IPS-18a (cell line): ENCODE measurements at regions not wholly inside any gene's neighbourhood (a gene's known extent, or its start where the extent isn't known, plus 50 kb on each side); places are given as distances from the start of the nearest gene placed in this dataset.
"Not testable (repeated sequence)": the region's sequence is repeated elsewhere in the genome, so short reads cannot be mapped to it uniquely, and the experiment has no call there.

ENCODE experiments used
- H3K27ac ChIP-seq: one replicate; pipeline ENCODE4 v1.5.1; 2013; ENCODE audit warnings: low read length
- H3K27me3 ChIP-seq: one replicate; pipeline ENCODE4 v1.6.1; 2013; ENCODE audit warnings: mild to moderate bottlenecking, low read length; ENCODE audit not compliant: control insufficient read depth, insufficient read depth
- H3K36me3 ChIP-seq: one replicate; pipeline ENCODE4 v1.6.1; 2013; ENCODE audit warnings: low read depth, low read length; ENCODE audit not compliant: control insufficient read depth
- H3K4me1 ChIP-seq: one replicate; pipeline ENCODE4 v1.6.1; 2013; ENCODE audit warnings: low read depth, low read length; ENCODE audit not compliant: control insufficient read depth
- H3K4me3 ChIP-seq: one replicate; pipeline ENCODE4 v1.5.1; 2013; ENCODE audit warnings: low read length
- H3K9ac ChIP-seq: one replicate; pipeline ENCODE4 v1.6.1; 2013; ENCODE audit warnings: mild to moderate bottlenecking, low read length, moderate library complexity
- H3K9me3 ChIP-seq: one replicate; pipeline ENCODE4 v1.6.1; 2013; ENCODE audit warnings: low read depth, low read length; ENCODE audit not compliant: control insufficient read depth

DNA sequence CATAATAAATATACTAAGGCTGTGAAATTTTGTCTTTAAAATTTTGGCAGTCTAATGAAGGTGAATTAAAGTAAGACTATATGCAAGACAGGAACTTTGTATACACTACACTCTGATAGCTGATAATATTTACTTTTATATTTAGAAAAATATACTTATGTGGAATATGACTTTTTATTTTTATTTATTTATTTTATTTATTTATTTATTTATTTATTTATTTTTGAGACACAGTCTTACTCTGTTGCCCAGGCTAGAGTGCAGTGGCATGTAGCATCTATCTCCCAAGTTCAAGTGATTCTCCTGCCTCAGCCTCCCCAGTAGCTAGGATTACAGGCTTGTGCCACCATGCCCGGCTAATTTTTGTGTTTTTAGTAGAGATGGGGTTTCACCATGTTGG, 742.4 kb downstream of the CD109 start:
- H3K27me3 ChIP-seq, H3K27ac ChIP-seq, H3K9me3 ChIP-seq: not testable (repeated sequence)

DNA sequence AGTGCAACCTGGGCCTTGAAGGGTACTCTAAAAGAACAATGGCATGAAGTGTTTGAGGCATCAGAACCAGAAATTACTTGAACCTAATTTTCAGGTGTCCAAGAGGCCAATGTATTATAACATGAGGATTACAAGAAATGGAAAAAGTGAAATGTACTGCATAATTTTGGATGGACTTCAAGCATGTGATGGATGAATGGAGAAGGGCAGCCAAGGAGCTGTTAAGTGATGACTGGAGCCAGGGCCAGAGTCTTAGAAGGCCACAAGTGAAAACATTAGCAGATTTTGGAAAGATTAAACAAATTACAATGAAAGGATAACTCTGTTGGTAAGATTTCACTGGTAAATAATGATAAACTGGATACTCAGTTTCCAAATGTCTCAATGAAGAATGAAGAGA, 738.2 kb downstream of the CD109 start:
- H3K9ac ChIP-seq: no peak overlapping the region
- H3K36me3 ChIP-seq: no peaks in the 10 kb centered on the region
- H3K27me3 ChIP-seq: no peaks in the 10 kb centered on the region

More for the DNA sequence above, 742.4 kb downstream of the CD109 start:
- not testable (repeated sequence) for H3K4me1 ChIP-seq, H3K4me3 ChIP-seq, H3K9ac ChIP-seq, H3K36me3 ChIP-seq

DNA sequence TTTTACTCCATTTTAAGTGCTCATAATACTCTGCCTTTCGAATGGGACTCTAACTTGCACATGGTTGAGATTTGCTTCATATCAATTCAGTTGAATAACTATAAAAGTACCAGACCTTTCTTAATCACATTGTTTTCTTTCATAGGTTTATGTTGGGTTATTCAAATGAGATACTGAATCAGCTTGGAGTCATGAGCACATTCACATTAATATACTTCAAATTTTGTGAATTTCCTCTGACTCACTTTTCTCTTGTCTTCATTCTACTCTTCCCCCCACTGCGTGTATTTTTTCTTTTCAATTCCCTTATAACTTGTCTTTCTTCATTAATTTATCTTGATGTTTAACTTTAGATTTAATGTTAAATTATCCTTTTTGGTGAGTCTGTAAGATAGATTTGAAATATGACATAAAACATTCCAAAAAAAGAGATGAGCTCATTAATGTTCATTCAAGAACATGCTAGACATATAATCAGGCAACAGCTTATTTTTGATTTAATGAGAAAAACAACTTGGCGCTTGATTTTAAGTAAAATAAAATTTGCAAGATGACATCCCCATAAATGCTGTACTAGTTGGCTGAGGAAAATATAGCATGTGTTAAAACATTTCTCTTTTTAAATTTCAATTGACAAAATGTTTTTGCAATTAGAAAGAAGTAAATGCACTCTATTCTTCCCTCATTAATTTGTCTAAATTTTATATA, 736.0 kb downstream of the CD109 start:
- Histone ChIP-seq H3K36me3 (no peaks in the 10 kb centered on the region), H3K4me3 (no peak overlapping the region), H3K9ac (no peak overlapping the region), H3K4me1 (no peaks in the 10 kb centered on the region), H3K27ac (no peak overlapping the region), H3K27me3 (no peaks in the 10 kb centered on the region), H3K9me3 (no peaks in the 10 kb centered on the region)

More for the DNA sequence above, 738.2 kb downstream of the CD109 start:
- no peak overlapping the region for H3K4me3 ChIP-seq
- no peak overlapping the region for H3K27ac ChIP-seq
- H3K4me1 ChIP-seq: no peaks in the 10 kb centered on the region
- H3K9me3 ChIP-seq: no peaks in the 10 kb centered on the region

DNA sequence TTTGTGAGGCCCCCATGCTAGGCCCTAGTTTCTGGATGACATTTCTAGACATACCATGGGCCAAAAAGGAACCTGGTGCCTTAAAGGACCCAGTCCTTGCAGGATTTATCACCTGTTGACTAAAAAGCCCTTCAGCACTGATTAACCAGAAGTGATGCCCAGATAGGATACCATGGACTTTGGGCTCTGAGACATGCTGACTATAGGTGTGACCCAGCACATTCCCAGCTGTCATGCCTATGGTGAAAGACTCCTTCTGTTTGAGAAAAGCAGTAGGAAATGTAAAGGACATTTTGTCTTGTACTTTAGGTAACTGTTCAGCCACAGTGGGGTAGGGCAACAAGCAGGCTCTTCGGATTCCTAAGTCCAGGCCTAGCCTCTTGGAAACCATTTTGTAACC, 724.2 kb downstream of the CD109 start:
- no peaks in the 10 kb centered on the region for H3K4me1 ChIP-seq
- no peak overlapping the region for H3K4me3 ChIP-seq
- no peaks in the 10 kb centered on the region for H3K27me3 ChIP-seq
- no peak overlapping the region for H3K9ac ChIP-seq
- H3K27ac ChIP-seq: no peak overlapping the region
- H3K9me3 ChIP-seq: no peaks in the 10 kb centered on the region
- H3K36me3 ChIP-seq: no peaks in the 10 kb centered on the region

GRCh38 chr6:74415056-74415455, 719.1 kb downstream of the CD109 start:
- H3K9ac ChIP-seq: no peak overlapping the region
- H3K27ac ChIP-seq: no peak overlapping the region
- H3K27me3 ChIP-seq: no peaks in the 10 kb centered on the region
- no peaks in the 10 kb centered on the region for H3K36me3 ChIP-seq
- no peaks in the 10 kb centered on the region for H3K4me1 ChIP-seq
- no peaks in the 10 kb centered on the region for H3K9me3 ChIP-seq
- H3K4me3 ChIP-seq: no peak overlapping the region

DNA sequence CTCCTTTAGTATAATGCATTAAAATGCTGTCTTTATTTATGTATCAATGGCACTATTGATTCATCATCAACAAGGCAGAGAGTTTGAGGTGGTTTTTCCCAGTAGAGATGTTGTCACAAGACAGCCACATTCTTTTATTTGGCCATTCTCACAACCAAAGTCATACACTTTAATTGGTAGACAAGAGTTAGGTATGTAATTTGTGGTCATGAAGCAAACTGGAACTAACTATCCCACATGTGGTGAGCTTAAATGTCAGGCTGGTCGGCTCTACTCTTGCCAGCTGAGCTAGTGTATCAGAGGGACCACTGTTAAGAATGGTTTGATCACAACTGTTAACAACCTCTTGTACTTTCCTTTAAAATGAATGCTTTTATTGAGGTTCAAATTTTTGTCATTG, 714.6 kb downstream of the CD109 start:
- Histone ChIP-seq H3K27ac (no peak overlapping the region), H3K4me1 (no peaks in the 10 kb centered on the region), H3K9ac (no peak overlapping the region), H3K36me3 (no peaks in the 10 kb centered on the region), H3K4me3 (no peak overlapping the region), H3K9me3 (no peaks in the 10 kb centered on the region), H3K27me3 (no peaks in the 10 kb centered on the region)

DNA sequence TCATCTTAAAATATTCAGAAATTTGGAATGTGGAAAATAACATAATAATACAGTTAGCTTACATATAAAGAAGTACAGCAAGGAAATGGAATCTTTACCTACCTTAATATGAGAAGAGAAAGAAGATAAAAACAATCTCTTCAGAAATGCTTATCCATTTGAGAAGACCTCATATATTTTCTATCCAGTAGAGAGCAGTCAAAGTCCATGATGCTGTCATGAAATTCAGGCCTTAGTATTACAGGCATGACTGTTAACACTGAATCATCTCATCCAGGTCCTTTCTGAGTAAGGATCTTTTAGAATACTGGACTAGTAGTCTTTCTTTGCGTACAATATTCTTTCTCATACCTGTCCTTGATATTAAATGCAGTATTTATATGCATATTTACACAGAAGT, 713.4 kb downstream of the CD109 start:
- H3K36me3 ChIP-seq: no peaks in the 10 kb centered on the region
- H3K4me3 ChIP-seq: no peak overlapping the region
- H3K27me3 ChIP-seq: no peaks in the 10 kb centered on the region
- no peak overlapping the region for H3K9ac ChIP-seq
- H3K27ac ChIP-seq: no peak overlapping the region
- no peaks in the 10 kb centered on the region for H3K9me3 ChIP-seq
- H3K4me1 ChIP-seq: no peaks in the 10 kb centered on the region

- Histone ChIP-seq H3K36me3 (no peaks in the 10 kb centered on the region), H3K4me3 (no peak overlapping the region), H3K9ac (no peak overlapping the region), H3K9me3 (no peaks in the 10 kb centered on the region), H3K27me3 (no peaks in the 10 kb centered on the region), H3K27ac (no peak overlapping the region), H3K4me1 (no peaks in the 10 kb centered on the region)
Observed at GRCh38 chr6:74408844-74409243, 712.8 kb downstream of the CD109 start.

DNA sequence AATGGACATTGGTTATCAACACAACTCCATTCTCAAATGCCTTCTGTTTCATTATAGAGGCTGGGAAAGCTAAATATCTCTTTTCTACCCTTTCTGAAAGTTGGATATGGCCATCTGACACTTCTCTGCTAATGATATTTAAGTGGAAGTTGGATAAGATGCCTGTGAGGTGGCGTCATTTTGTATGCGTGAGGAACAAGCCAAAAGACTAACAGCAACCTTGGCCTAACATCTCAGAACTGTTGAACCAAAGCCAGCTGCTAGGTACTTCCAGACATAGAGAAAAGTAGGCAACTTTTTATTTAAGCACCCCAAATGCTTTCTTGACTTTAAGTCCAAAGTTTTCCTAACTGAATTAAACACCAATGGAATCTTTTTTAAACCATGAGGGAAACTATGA, 708.4 kb downstream of the CD109 start:
- no peaks in the 10 kb centered on the region for H3K4me1 ChIP-seq
- H3K9ac ChIP-seq: no peak overlapping the region
- no peaks in the 10 kb centered on the region for H3K27me3 ChIP-seq

DNA sequence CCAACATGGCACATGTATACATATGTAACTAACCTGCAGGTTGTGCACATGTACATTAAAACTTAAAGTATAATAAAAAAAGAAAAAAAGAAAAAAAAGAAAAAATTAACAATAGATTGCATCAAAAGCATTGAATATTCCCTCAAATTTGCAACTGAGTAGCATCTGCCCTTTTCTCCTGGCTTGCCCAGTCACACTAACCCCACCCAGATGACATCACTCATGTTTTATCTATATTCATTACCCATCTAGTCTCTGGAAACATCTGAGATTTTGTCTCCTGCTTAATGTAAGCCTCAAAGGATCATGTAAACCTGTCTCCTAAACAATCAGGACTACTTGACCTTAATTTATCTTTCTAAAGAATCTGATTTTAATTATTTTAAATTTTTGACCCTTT, 706.8 kb downstream of the CD109 start:
- H3K9me3 ChIP-seq: no peaks in the 10 kb centered on the region
- no peak overlapping the region for H3K4me3 ChIP-seq
- H3K27ac ChIP-seq: no peak overlapping the region
- H3K27me3 ChIP-seq: no peaks in the 10 kb centered on the region
- no peak overlapping the region for H3K9ac ChIP-seq
- no peaks in the 10 kb centered on the region for H3K4me1 ChIP-seq
- no peaks in the 10 kb centered on the region for H3K36me3 ChIP-seq

More for the DNA sequence above, 708.4 kb downstream of the CD109 start:
- Histone ChIP-seq H3K36me3 (no peaks in the 10 kb centered on the region), H3K9me3 (no peaks in the 10 kb centered on the region), H3K27ac (no peak overlapping the region), H3K4me3 (no peak overlapping the region)

GRCh38 chr6:74378437-74378836, 682.4 kb downstream of the CD109 start:
- H3K27me3 ChIP-seq, H3K4me3 ChIP-seq, H3K9ac ChIP-seq, H3K36me3 ChIP-seq, H3K4me1 ChIP-seq, H3K9me3 ChIP-seq, H3K27ac ChIP-seq: not testable (repeated sequence)

- no peak overlapping the region for H3K27ac ChIP-seq
- no peak overlapping the region for H3K4me3 ChIP-seq
Observed at GRCh38 chr6:74369556-74369993, 673.6 kb downstream of the CD109 start.

More at GRCh38 chr6:74369556-74369993, 673.6 kb downstream of the CD109 start:
- Histone ChIP-seq H3K36me3 (no peaks in the 10 kb centered on the region), H3K9ac (no peak overlapping the region), H3K27me3 (no peaks in the 10 kb centered on the region), H3K4me1 (no peaks in the 10 kb centered on the region), H3K9me3 (no peaks in the 10 kb centered on the region)
